ENCODE measurements at regions not wholly inside any gene's neighbourhood (a gene's known extent, or its start where the extent isn't known, plus 50 kb on each side); places are given as distances from the start of the nearest gene placed in this dataset.

DNA sequence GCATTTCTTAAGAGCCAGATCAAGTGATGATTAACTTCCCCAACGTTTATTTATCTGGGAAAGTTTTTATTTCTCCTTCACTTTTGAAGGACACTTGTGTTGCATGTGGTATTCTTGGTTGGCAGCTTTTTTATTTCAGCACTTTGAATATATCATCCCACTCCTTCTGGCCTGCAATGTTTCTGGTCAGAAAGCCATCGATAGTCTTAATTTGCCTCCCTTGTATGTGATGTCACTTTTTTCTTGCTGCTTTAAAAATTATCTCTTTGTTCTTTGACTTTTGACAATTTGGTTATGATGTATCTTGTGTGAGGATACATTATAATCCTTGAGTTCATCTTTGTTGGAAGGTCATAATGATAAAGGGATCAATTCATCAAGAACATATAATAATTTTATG, 503.2 kb downstream of the OTOL1 start:
- Histone ChIP-seq H3K4me3 (ENCODE audit: low read depth, low read length) (no peak overlapping the region), H3K27me3 (ENCODE audit: control insufficient read depth, insufficient read depth, low read length) (no peaks in the 10 kb centered on the region), H3K27ac (ENCODE audit: low read depth, low read length) (no peak overlapping the region), H3K36me3 (ENCODE audit: control insufficient read depth, insufficient read depth, low read length) (no peaks in the 10 kb centered on the region), H3K9ac (ENCODE audit: low read length) (no peak overlapping the region), H3K4me1 (ENCODE audit: control insufficient read depth, insufficient read depth, low read length) (no peaks in the 10 kb centered on the region), H3K9me3 (ENCODE audit: control insufficient read depth, insufficient read depth, low read depth, low read length) (peaks cover 17% of the 10 kb centered on the region; the same call in 1 of the 2 replicates)

DNA sequence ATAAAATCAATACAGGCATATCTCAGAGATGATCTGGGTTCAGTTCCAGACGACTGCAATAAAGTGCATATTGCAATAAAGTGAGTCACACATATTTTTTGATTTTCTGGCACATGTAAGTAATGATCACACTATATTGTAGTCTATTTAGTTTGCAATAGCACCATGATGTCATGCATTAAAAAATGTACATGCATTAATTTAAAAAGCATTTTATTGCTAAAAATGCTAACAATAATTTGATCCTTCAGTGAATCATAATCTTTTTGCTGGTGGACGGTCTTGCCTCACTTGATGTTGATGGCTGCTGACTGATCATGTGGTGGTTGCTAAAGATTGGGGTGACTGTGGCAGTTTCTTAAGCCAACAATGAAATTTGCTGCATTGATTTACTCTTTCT, 511.1 kb downstream of the OTOL1 start:
- H3K4me3 ChIP-seq (ENCODE audit: low read depth, low read length) = no peak overlapping the region
- H3K4me1 ChIP-seq (ENCODE audit: control insufficient read depth, insufficient read depth, low read length) = no peaks in the 10 kb centered on the region
- no peak overlapping the region for H3K9ac ChIP-seq (ENCODE audit: low read length)
- H3K9me3 ChIP-seq (ENCODE audit: control insufficient read depth, insufficient read depth, low read depth, low read length) = no peaks in the 10 kb centered on the region
- H3K27me3 ChIP-seq (ENCODE audit: control insufficient read depth, insufficient read depth, low read length) = no peaks in the 10 kb centered on the region
- H3K36me3 ChIP-seq (ENCODE audit: control insufficient read depth, insufficient read depth, low read length) = no peaks in the 10 kb centered on the region
- H3K27ac ChIP-seq (ENCODE audit: low read depth, low read length) = no peak overlapping the region

DNA sequence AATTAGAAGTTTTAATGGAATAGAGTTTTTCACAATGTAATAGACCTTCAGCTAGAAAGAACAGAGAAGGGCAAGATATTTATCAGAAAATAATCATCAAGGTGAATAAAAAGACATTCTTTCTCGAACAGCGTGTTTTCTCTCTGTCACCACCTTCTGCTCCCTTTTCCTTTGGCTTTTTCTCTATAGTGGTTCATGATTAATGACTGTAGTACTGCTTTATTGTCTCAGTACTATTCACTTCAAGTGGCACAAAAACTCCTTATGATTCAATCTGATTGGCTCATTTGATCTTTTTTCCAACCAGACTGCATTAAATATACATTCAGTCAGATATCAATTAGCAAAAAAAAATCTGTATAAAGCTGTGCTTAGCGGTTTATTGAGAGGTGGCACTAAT, 516.0 kb downstream of the OTOL1 start:
- no peaks in the 10 kb centered on the region for H3K27me3 ChIP-seq (ENCODE audit: control insufficient read depth, insufficient read depth, low read length)
- no peak overlapping the region for H3K4me3 ChIP-seq (ENCODE audit: low read depth, low read length)
- H3K9ac ChIP-seq (ENCODE audit: low read length) = no peak overlapping the region
- H3K4me1 ChIP-seq (ENCODE audit: control insufficient read depth, insufficient read depth, low read length) = no peaks in the 10 kb centered on the region
- no peak overlapping the region for H3K27ac ChIP-seq (ENCODE audit: low read depth, low read length)
- H3K36me3 ChIP-seq (ENCODE audit: control insufficient read depth, insufficient read depth, low read length) = no peaks in the 10 kb centered on the region
- no peaks in the 10 kb centered on the region for H3K9me3 ChIP-seq (ENCODE audit: control insufficient read depth, insufficient read depth, low read depth, low read length)

DNA sequence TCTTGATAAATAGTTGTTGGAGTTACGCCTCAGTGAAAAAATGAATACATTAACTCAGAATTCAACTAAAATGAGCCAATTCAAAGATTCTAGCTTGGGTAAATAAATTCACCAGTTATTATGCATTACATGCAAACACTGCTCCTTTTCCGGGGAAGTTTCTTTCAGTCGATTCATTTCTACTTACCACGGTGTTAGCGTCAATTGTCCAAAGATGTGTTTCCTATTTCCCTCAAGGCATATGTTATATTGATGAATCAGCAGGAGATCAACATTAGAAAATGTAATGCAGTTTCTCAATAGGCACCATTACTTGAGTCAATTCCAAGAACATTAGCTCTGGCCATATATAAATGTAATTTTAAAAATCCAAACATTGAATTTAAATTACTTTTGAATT, 517.7 kb downstream of the OTOL1 start:
- Histone ChIP-seq H3K4me1 (ENCODE audit: control insufficient read depth, insufficient read depth, low read length) (no peaks in the 10 kb centered on the region), H3K9ac (ENCODE audit: low read length) (no peak overlapping the region), H3K9me3 (ENCODE audit: control insufficient read depth, insufficient read depth, low read depth, low read length) (no peaks in the 10 kb centered on the region), H3K27ac (ENCODE audit: low read depth, low read length) (no peak overlapping the region), H3K4me3 (ENCODE audit: low read depth, low read length) (no peak overlapping the region), H3K36me3 (ENCODE audit: control insufficient read depth, insufficient read depth, low read length) (no peaks in the 10 kb centered on the region), H3K27me3 (ENCODE audit: control insufficient read depth, insufficient read depth, low read length) (no peaks in the 10 kb centered on the region)

DNA sequence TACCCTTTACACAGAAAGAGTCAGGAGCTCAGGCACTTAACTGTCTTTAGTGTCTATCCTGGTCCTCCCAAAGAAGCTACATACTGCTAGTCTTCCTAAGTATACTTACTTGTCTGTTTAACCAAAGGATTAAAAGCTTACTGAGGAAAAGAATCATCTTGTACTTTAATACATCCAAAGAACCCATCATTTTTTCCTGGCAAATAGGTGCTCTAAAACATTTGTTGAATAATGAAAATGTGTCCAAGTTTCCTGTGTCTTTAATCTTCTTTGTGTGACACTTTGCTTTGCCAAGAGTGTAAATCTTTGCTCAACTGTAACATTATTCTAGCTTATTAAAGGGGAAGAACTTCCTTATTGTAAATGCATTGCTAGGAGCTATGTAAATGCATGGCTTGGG, 519.2 kb downstream of the OTOL1 start:
- no peaks in the 10 kb centered on the region for H3K36me3 ChIP-seq (ENCODE audit: control insufficient read depth, insufficient read depth, low read length)
- no peaks in the 10 kb centered on the region for H3K4me1 ChIP-seq (ENCODE audit: control insufficient read depth, insufficient read depth, low read length)
- no peak overlapping the region for H3K4me3 ChIP-seq (ENCODE audit: low read depth, low read length)
- no peak overlapping the region for H3K27ac ChIP-seq (ENCODE audit: low read depth, low read length)
- no peak overlapping the region for H3K9ac ChIP-seq (ENCODE audit: low read length)
- no peaks in the 10 kb centered on the region for H3K27me3 ChIP-seq (ENCODE audit: control insufficient read depth, insufficient read depth, low read length)
- no peaks in the 10 kb centered on the region for H3K9me3 ChIP-seq (ENCODE audit: control insufficient read depth, insufficient read depth, low read depth, low read length)

DNA sequence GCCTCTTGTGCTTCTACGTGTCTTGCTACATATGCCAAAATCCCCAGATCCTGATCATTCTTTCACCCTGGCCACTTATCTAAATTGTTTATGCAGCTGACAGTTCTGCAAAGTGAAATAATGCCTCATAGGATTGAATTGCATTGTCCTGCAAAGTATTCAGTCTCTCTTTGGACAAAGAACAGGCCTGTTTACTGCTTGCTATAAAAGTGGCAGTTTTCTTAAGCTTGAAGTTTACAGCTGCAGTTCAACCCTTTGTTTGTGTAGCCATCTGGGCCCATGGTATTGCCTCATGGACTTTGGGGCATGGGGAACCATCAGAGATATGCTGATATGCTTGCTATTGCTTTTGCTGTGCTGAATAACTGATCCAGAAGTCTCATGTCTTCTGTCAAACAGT, 523.2 kb downstream of the OTOL1 start:
- no peaks in the 10 kb centered on the region for H3K4me1 ChIP-seq (ENCODE audit: control insufficient read depth, insufficient read depth, low read length)
- no peak overlapping the region for H3K4me3 ChIP-seq (ENCODE audit: low read depth, low read length)
- no peak overlapping the region for H3K9ac ChIP-seq (ENCODE audit: low read length)
- H3K27me3 ChIP-seq (ENCODE audit: control insufficient read depth, insufficient read depth, low read length) = no peaks in the 10 kb centered on the region
- H3K36me3 ChIP-seq (ENCODE audit: control insufficient read depth, insufficient read depth, low read length) = no peaks in the 10 kb centered on the region
- no peaks in the 10 kb centered on the region for H3K9me3 ChIP-seq (ENCODE audit: control insufficient read depth, insufficient read depth, low read depth, low read length)
- no peak overlapping the region for H3K27ac ChIP-seq (ENCODE audit: low read depth, low read length)

DNA sequence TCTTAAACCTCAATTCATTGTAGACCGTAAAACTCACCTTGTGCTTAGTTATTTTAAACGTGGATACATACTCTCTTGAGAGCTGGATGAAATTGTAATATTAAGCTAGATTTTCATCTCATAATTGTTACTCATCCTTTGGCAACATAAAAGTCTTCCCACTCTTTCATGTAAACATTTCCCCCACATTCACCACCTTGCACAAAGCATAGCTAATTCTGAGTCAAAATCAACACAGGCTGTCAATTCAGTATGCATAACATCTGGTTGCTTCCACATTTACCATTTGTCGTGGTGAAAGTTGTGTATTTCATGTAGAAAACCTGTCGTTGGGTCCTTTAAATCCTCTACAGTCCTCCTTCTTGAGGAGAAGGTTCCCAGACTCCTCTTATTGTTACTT, 524.6 kb downstream of the OTOL1 start:
- Histone ChIP-seq H3K27ac (ENCODE audit: low read depth, low read length) (no peak overlapping the region), H3K9ac (ENCODE audit: low read length) (no peak overlapping the region), H3K9me3 (ENCODE audit: control insufficient read depth, insufficient read depth, low read depth, low read length) (no peaks in the 10 kb centered on the region), H3K4me3 (ENCODE audit: low read depth, low read length) (no peak overlapping the region), H3K4me1 (ENCODE audit: control insufficient read depth, insufficient read depth, low read length) (no peaks in the 10 kb centered on the region), H3K36me3 (ENCODE audit: control insufficient read depth, insufficient read depth, low read length) (no peaks in the 10 kb centered on the region), H3K27me3 (ENCODE audit: control insufficient read depth, insufficient read depth, low read length) (no peaks in the 10 kb centered on the region)

DNA sequence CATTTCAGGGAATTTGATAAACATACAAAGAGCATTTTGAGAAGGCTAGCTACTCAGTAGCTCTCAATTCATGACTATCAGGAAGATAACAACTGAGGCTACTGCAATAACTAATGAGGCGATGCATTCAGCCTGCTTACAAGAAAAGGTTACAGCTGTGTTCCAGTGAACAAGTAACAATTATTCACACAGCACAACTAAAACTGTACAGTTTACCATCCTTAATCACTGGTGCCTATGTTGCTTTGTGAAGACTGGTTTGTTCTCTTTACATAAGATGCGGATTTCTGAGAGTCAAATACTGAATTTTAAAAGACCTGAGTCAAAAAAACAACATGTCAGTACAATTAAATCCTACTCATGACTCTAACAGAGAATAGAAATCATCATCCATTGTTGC, 526.3 kb downstream of the OTOL1 start:
- Histone ChIP-seq H3K36me3 (ENCODE audit: control insufficient read depth, insufficient read depth, low read length) (no peaks in the 10 kb centered on the region), H3K4me1 (ENCODE audit: control insufficient read depth, insufficient read depth, low read length) (no peaks in the 10 kb centered on the region)

DNA sequence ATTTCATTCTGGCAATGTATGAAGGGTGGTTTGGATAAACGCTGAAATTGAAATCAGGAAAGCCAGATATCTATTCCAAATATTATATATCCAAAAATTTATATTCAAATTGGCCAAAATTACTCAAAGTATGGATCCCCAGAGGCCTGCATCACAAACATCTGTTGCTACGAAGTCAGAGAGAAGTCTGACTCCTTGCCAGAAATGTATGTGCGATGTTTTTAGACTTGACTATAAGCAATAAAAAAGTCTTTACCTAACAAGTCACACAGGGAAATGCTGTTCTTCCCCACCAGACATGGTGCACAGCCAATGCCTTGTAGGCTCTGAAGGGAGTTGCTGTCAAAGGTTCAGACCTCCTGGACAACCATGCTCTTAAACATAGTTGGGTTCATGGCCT, 533.1 kb downstream of the OTOL1 start:
- Histone ChIP-seq H3K4me1 (ENCODE audit: control insufficient read depth, insufficient read depth, low read length) (no peaks in the 10 kb centered on the region), H3K27ac (ENCODE audit: low read depth, low read length) (no peak overlapping the region), H3K9me3 (ENCODE audit: control insufficient read depth, insufficient read depth, low read depth, low read length) (no peaks in the 10 kb centered on the region), H3K9ac (ENCODE audit: low read length) (no peak overlapping the region), H3K36me3 (ENCODE audit: control insufficient read depth, insufficient read depth, low read length) (no peaks in the 10 kb centered on the region), H3K4me3 (ENCODE audit: low read depth, low read length) (no peak overlapping the region), H3K27me3 (ENCODE audit: control insufficient read depth, insufficient read depth, low read length) (no peaks in the 10 kb centered on the region)

More for the DNA sequence above, 526.3 kb downstream of the OTOL1 start:
- Histone ChIP-seq H3K9ac (ENCODE audit: low read length) (no peak overlapping the region), H3K9me3 (ENCODE audit: control insufficient read depth, insufficient read depth, low read depth, low read length) (no peaks in the 10 kb centered on the region), H3K27ac (ENCODE audit: low read depth, low read length) (no peak overlapping the region), H3K4me3 (ENCODE audit: low read depth, low read length) (no peak overlapping the region), H3K27me3 (ENCODE audit: control insufficient read depth, insufficient read depth, low read length) (no peaks in the 10 kb centered on the region)

DNA sequence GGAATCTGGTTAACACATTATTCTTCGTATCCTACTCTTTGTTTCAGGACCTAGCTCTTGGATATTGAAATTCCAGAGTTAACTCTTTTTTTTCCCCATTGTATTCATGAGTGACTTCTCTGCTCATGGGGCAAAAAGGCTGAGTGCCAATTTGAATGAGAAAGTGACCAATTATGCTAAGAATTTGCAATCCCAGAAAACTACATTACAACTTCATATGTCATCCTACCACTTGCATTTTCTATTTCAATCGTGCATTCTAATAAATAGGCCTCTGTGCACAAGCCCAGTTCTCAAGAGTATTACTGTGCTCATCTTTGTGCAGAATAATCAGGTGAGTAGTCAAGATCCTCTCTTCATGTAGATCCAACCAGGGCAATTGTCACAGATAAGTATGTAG, 537.8 kb downstream of the OTOL1 start:
- Histone ChIP-seq H3K36me3 (ENCODE audit: control insufficient read depth, insufficient read depth, low read length) (no peaks in the 10 kb centered on the region), H3K27ac (ENCODE audit: low read depth, low read length) (no peak overlapping the region), H3K9ac (ENCODE audit: low read length) (no peak overlapping the region), H3K27me3 (ENCODE audit: control insufficient read depth, insufficient read depth, low read length) (no peaks in the 10 kb centered on the region), H3K9me3 (ENCODE audit: control insufficient read depth, insufficient read depth, low read depth, low read length) (no peaks in the 10 kb centered on the region), H3K4me3 (ENCODE audit: low read depth, low read length) (no peak overlapping the region), H3K4me1 (ENCODE audit: control insufficient read depth, insufficient read depth, low read length) (no peaks in the 10 kb centered on the region)

DNA sequence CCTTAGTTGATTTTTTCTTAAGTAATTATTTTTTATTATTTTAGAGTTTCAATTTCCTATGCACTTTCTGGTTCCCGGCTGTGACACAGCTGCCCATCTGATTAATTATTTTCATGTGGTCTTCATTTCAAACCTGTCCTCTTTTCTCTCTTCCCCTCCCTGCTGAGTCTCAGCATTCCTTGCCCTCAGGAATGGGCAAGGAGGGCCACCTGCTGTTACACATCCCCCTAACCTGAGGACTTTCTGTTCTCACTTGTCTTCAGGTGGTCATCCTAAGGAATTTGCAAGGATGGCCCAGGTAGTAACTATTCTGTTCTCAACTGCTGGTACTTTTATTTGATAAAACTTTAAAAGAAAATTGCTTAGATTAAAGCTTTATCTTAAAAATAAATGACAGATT, 545.0 kb downstream of the OTOL1 start:
- no peak overlapping the region; the same call in 1 of the 2 replicates for H3K27ac ChIP-seq (ENCODE audit: low read depth, low read length)
- H3K27me3 ChIP-seq (ENCODE audit: control insufficient read depth, insufficient read depth, low read length) = no peaks in the 10 kb centered on the region
- H3K36me3 ChIP-seq (ENCODE audit: control insufficient read depth, insufficient read depth, low read length) = no peaks in the 10 kb centered on the region
- peaks cover 6% of the 10 kb centered on the region; the same call in 1 of the 2 replicates for H3K9me3 ChIP-seq (ENCODE audit: control insufficient read depth, insufficient read depth, low read depth, low read length)
- H3K9ac ChIP-seq (ENCODE audit: low read length) = no peak overlapping the region
- 0 out of 2 replicates have a peak, but pooled peaks cover 3% of the 10 kb centered on the region for H3K4me1 ChIP-seq (ENCODE audit: control insufficient read depth, insufficient read depth, low read length)
- H3K4me3 ChIP-seq (ENCODE audit: low read depth, low read length) = no peak overlapping the region

DNA sequence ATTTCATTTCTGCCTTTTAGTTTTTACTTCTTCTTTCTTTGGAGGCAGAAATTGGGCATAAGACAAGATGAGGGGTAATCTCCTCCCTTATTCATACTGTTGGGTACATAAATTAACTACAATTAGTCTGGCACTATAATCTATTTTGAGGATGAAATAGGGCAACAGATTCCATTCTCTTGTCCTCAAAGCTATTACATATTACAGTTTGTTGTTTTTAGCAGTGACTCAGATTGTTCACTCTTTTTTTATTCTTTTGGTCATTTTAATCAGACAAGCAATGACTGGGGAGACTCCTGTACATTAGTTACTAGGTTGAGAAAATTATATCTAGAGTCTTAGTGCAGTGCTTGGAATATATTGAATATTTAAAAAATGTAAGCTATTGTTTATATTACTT, 556.0 kb downstream of the OTOL1 start:
- 0 out of 2 replicates have a peak, but pooled peaks cover 3% of the 10 kb centered on the region for H3K9me3 ChIP-seq (ENCODE audit: control insufficient read depth, insufficient read depth, low read depth, low read length)

More for the DNA sequence above, 556.0 kb downstream of the OTOL1 start:
- Histone ChIP-seq H3K9ac (ENCODE audit: low read length) (no peak overlapping the region), H3K36me3 (ENCODE audit: control insufficient read depth, insufficient read depth, low read length) (no peaks in the 10 kb centered on the region), H3K4me1 (ENCODE audit: control insufficient read depth, insufficient read depth, low read length) (no peaks in the 10 kb centered on the region), H3K4me3 (ENCODE audit: low read depth, low read length) (no peak overlapping the region), H3K27me3 (ENCODE audit: control insufficient read depth, insufficient read depth, low read length) (no peaks in the 10 kb centered on the region), H3K27ac (ENCODE audit: low read depth, low read length) (no peak overlapping the region)
